Thyroid gland (tissue), 4 donors: ENCODE measurements at regions not wholly inside any gene's neighbourhood (a gene's known extent, or its start where the extent isn't known, plus 50 kb on each side); places are given as distances from the start of the nearest gene placed in this dataset.

Source experiments
- CTCF ChIP-seq, 6 experiments: fragments of 200-600 bp in 3 of 6; fragments of 450-650 bp in 3 of 6; sonication (generic) in 3 of 6; IDR thresholded peaks; one replicate each; pipeline ENCODE4 v1.5.1; 2016 to 2019; ENCODE audit warnings: antibody characterized with exemption in 6 of 6, mild to moderate bottlenecking in 2 of 6, inconsistent platforms in 1 of 6, moderate library complexity in 1 of 6
- POLR2A ChIP-seq, 2 donors: fragments of 450-650 bp; IDR thresholded peaks; one replicate each; pipeline ENCODE4 v1.6.1; 2017; ENCODE audit warnings: antibody characterized with exemption in 2 of 2, mild to moderate bottlenecking in 2 of 2, moderate library complexity in 1 of 2

GRCh38 chr12:62001424-62001823, 258.8 kb upstream of the USP15 start:
- TF ChIP-seq CTCF (IDR thresholded peaks at IDR 0.05) (no peak), POLR2A (IDR thresholded peaks at IDR 0.05) (no peak)
